ENCODE measurements at regions not wholly inside any gene's neighbourhood (a gene's known extent, or its start where the extent isn't known, plus 50 kb on each side); places are given as distances from the start of the nearest gene placed in this dataset.

DNA sequence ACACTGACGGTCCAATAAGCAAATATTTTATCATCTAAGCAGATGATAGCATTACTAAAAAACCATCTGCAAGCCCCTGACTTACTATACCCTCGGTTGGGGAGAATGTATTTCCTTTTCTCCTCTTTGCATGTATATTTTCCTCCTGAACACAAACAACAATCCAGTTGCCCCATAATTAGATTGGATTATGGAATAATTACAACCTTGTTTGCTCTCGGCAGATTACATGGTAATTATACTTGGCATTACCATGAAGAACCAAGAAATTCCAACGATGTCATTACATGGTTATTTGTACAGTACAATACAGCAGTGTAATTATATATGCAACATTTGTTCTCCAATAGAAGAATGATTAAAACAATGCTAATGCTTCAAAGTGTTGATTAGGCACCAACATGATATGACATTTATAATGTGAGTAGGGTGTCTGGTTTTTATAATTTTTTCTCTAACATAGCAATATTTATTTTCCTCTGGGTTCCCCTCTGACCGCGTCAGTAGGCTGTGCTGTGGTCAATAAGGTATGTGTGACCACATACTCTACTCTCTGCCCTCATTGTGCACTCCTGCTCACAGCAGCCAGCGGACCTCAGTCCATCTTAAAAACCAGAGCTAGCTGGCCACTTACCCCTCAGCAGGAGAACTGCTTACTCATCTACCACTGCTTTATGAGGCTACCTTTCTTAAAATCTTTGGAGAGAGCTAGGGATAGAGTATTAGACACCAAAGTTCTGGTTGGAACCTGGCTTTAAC is 176.1 kb downstream of the INSIG2 start:
- DNase-seq = no peak

DNA sequence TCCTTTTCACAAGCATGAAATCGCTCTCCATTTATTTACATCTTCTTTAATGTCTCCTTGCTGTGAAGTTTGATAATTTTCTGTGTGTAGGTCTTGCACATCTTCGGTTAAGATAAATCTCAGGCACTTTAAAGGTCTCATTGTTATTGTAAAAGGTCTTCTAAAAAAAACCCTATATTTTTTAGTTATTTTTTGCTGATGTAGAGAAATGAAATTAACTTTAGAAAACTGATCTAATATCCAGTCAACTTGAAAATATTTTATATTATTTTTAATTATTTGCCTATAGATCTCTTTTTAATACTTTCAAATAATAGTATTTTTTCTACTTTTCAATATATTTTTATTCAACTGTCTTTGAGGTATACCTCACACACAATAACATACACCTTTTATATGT is 169.4 kb downstream of the INSIG2 start:
- DNase-seq = no peak

DNA sequence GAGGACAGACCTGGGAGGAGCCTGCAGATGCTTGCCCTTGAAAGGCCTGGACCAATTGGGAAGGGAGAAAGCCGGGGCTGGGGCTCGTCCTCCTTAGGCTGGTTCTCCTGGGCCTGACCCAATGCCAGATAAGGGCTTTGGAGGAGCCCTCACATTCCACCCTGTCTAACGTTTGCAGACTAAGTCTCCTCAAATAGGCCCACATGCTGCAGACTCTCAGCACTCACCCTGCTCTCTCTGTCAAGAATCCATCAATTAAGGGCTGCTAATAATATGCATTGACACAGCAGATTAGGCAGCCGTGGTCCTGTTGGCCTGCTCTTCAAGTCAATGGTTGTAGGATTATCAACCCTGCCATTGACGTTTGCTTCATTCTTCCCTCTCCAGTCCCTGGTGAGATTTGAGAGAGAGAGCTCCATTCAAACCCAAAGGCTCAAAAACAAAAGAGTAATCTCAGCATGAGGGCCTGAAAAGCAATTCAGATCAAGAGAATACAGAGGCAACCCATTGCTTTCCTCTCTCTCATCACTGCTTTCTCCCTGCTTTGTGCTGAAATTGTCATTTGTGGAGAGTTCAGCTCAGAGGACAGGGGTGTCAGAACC is 167.6 kb downstream of the INSIG2 start:
- no peak for DNase-seq

DNA sequence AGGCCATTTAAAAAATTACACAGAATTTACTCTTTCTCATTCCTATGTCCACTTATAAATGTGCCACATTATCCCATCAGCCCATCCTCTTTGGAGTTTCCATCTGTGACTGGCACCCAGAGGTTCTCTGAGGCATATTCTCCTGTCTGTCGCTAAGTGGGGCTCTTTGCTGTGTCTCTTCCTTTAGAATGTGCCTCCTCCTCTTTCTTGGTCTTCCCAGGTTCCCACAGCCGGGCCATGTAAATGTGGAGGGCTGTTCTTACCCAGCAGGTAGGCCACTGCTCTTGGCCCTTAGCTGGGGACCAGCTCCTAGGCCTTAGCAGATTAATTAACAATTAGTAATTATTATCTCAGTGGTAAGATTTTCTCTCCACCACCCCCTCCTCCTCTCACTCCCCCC is 167.0 kb downstream of the INSIG2 start:
- DNase-seq = no peak

DNA sequence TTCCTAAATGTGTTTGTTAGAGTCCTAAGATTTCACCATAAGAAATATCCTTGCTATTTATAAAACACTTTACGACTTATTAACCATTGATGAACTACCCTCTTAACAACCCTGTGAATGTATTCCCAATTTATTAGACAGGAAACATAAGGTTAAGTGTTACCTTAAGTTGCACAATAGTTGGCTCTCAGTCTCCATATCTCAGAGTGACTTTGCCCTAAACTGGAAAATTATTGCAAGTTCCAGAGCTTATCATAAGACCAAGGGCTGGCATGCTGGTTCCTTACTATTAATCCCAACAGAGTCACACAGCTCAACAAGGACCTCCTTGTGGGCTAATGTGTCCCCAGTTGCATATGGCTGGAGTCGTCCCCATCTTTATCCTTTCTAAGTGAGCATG is 165.8 kb downstream of the INSIG2 start:
- no peak for DNase-seq

DNA sequence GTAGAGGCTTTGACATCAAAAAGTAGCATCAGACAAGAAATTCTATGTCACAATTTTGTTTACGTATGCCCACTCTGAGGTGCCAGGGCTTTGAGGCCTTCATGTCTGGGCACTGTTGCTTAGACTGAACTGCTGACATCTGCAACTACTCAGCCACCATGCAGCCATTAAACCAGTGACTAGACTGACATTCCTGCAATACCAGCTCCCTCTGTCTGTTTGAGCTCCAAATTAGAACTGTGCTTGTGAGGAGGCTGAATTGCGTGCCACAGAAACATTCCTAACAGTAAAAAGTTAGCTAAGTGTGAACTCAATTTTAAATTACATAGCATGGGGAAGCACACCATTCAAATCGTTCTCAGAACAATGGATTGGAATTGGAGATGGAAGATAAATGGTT is 163.2 kb downstream of the INSIG2 start:
- no peak for DNase-seq

DNA sequence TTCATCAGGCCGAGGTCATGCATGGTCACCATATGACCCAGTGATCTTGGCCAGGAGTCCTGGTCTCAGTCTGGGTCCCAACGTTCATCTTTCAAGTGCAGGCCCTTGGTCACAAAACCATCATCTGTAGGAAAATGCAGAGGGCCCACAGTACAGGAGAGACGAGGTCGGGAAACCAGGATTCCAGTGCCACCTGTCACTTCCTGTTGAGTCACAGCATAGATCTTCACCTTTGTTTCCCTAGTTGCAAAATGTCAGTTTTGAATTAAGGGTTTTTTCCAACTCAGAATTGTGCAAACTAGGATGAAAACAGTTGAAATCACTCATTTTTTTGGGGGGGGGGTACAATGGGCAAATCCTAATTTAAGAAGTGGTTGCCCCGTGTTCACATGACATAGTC is 162.2 kb downstream of the INSIG2 start:
- DNase-seq = no peak

DNA sequence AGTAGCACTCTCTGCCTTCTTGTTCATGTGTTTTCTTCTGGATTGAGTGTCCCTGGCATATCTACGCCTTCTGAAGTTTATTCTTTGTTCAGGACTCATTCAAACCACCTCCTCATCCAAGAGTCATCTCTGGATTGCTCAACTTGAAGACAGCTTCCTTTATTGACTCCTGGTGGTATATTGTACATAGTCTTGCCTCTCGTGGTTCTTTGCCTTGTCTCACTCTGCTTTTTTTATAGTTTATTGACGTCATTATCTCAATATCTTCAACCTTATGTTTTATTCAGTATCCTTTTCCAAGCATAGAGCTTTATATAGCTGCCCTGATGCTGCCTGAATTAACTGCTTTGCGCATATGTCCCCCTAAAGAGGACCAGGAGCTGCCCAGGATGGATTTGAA is 161.7 kb downstream of the INSIG2 start:
- DNase-seq = no peak

DNA sequence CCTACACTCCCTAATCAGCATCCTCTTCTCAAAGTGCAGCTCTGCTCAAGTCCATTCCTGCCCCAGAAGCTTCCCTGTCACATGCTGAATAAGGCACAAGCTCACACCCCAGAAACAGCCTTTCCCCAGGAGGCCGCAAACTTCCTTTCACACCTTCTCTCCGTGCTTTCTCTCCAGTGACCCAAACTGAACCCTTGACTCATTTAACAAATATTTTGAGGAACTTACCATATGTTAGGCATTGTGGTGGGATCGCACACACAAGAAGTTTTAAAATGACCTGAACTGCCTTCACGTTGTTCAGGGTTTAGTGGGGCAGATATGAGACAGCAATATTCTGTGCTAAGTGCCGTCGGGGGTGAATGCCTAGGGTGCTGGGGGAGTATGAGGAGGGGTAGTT is 161.3 kb downstream of the INSIG2 start:
- no peak for DNase-seq

DNA sequence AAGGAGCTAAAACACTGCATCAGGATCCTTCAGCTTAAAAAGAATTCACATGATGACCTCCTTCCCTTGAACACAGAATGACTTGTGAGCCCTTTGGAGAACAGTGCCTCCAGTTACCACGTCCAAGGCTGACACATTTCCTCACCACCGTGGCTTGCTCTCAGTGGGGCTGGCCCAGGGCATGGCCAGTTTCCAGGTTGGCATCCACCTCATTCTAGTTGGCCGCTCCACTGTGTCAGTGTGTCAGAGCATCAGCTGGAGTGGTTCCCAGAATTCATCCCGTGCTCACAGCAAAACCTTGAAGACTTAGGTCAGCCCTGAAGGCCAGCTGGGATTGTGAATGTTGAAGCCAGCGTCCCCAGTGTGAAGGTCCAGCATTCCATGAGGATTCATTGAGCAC is 158.5 kb downstream of the INSIG2 start:
- no peak for DNase-seq

DNA sequence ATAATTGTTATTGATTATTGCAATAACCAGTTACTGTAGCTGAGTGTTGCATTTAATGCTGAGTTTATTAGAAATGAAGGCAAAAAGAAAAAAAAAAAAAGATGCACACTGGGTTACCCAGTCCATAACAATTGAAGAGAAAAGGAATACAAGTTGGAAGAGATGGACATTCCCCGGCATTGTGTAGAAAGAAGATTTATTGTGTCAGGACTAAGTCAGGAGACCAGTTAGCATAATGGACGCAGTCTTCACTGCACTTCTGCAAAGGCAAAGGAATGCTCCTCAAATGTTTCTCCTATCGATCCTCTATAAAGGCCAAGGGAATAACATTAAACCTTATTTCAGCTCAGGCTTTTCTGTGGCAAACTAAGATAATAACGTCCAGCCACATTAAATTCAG is 157.8 kb downstream of the INSIG2 start:
- DNase-seq = no peak

DNA sequence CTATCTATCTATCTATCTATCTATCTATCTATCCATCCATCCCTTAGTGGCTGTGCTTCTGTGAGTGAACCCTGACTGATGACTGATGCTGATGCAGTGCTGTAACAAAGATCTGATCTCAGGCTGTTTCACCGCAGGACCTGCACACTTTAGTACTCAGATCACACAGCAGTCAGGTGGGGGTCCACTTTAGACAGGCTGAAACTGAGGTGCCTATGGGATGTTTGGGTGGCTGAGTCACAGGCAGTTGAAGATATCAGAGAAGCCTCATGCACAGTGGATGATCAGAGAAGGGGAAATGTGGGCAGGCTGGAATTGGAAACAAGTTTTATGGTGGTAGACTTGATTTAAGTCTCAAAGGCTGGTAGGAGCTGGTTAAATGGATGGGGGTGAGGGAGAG is 156.4 kb downstream of the INSIG2 start:
- no peak for DNase-seq

DNA sequence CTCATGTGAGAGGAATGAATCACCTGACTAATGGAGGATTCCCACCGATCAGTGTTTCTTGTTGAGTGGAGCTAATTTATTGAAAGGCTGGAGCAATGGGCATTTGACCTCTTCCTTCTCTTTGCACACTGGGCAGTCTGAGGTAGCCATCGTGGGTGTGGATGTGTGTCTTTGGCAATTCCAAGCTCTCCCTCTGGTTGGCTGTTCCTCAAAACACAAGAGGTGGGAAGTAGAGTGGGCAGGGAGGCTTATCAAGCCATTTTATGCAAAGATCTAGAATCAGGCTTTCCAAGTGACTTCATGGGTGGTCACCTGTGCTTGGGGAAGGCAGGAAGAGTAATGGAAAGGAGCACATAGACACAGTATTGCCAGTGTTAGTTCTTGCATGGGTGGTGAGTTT is 154.8 kb downstream of the INSIG2 start:
- no peak for DNase-seq

DNA sequence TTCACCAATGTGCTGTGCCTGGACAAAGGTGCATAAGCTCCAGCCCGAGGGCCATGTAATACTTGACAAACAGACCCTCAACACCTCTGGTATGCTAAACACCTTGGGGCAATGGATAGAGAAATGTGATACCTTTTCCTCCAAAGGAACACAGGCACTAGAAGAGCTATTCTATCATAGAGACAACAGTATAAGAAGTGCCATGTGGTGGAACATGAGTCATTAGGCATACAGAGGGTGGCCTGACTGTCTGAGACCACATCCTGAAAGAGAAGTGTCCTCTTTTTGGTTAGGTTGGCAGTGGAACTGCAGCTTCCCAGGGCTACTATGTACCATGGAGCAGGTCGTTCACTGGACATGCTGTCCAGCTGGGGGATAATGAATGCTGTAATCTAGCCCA is 153.9 kb downstream of the INSIG2 start:
- no peak for DNase-seq

DNA sequence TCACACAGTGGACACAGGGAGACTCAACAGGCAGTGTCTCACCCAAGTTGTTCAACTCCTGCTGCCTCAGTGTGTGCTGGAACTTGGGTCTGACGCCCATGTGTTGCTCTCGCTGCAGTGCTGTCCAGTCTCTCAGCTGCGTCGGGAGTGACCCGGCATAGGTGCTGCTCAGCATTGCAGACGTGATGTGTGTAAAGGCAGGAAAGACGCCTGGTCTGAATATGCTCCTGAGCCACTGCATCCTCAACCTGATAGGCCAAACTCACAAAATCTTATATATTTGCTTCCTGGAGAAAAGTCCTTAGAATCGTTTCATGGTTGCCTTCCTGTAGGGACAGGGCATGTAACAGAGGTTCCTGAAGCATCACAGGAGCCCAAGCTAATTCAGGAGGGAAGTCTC is 152.9 kb downstream of the INSIG2 start:
- DNase-seq = no peak

DNA sequence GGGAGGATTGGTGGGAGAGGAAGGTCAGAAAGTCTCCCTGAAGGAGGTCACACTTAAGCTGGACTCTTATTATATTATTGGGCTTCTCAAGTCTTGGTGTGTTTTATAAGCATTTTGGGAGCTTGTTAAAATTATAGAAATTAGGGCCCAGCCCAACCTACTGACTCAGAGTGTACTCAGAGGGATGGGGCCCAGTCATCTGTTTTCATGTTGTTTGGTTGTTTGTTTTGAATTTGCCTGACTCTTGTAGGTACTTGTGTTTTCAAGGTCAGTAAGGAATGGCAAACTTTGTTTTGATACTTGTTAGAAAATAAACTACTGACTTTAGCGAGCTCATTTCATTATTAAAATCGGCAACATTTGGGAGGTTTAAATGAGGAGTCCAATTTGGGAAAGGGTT is 152.0 kb downstream of the INSIG2 start:
- no peak for DNase-seq

DNA sequence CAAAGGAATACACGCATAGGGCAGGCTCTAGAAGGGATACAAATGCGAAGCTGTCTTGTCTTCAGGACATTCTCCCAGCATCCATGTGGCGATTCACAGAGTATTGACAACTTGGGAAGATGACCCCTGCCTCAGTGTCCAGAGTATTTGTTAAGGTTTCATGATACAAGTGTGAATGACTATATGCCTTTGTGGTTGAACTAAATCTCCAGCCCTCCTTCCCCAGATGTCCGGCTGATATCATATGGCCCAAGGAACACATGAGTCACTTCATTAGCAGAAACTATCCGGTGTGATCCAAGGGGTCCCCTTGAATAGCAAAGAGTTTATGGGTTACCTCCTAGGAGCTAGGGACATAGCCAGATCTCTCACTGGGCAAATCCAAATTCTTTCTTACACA is 151.0 kb downstream of the INSIG2 start:
- no peak for DNase-seq

DNA sequence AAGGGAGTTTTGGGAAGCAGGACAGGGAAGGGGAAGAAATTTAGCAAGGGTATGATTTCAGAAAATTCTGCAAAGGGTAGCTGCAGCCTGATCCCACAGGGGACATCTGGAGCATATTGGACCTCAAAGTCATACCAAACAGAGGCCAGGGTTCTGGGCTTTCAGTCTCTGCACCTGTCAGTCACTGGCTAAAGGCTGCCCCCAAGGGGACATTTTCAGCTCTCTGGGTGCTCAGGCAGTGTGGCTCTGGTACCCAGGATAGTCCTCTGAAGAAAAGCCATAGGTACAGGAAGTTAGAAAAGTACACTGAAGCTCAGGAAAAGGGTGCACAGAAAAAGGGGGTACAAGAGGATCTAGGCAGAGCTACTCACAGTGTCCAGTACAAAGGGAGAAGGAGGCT is 149.2 kb downstream of the INSIG2 start:
- no peak for DNase-seq

DNA sequence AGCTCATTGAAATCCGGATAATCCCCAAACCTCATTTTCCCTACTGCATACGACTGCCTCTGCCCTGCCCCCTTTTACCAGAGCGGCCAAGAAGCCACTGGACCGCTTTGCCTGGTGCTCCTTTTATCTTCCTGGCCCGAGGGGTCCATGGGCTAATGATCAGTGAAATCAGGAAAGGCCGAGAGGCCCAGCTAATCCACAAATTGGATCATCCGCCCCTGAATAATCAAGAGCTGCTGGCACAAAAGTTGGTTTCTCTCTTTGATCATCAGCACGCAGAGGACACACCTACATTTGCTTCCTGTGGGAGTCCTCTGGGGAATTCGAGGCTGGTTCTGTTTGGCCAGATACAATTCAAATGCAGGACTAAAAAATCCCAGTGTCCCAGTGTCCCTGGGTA is 144.5 kb downstream of the INSIG2 start:
- DNase-seq = no peak

DNA sequence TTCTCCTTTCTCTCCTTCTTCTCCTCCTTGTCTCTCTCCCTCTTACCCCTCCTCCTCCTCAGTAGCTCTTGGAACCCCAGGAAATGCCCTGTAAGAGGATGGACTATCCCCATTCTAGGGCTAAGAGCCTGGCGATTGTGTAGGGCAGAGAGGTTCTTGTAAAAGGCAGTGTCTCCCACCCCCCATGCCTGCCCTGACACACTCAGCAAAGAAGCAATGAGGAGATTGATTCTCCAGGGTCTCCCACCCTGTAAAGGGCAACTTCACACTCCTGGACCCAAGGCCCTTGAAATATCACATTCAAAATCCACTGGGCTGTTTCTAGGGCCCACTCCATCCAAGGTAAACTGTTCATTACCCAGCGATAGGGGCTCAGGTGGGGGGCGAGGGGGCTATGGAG is 144.1 kb downstream of the INSIG2 start:
- no peak for DNase-seq

DNA sequence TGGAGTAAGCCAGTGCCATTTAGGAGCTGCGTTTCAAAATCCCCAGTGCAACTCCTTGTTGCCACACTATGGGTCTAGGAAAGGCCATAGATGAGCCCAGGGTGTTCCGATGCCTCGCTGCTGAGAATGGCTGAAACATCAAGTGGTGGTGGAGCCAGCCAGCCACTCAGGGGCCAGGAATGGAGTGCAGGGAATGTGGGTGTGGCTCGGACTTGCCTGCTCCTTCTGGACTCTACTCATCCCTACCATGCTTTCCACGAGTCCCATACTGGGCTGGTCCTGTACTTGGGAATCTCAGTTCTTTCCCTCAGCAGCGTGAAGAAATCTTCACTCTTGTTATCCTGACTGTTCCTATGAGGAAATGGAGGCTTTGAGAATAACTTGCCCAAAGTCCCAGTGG is 143.5 kb downstream of the INSIG2 start:
- no peak for DNase-seq

DNA sequence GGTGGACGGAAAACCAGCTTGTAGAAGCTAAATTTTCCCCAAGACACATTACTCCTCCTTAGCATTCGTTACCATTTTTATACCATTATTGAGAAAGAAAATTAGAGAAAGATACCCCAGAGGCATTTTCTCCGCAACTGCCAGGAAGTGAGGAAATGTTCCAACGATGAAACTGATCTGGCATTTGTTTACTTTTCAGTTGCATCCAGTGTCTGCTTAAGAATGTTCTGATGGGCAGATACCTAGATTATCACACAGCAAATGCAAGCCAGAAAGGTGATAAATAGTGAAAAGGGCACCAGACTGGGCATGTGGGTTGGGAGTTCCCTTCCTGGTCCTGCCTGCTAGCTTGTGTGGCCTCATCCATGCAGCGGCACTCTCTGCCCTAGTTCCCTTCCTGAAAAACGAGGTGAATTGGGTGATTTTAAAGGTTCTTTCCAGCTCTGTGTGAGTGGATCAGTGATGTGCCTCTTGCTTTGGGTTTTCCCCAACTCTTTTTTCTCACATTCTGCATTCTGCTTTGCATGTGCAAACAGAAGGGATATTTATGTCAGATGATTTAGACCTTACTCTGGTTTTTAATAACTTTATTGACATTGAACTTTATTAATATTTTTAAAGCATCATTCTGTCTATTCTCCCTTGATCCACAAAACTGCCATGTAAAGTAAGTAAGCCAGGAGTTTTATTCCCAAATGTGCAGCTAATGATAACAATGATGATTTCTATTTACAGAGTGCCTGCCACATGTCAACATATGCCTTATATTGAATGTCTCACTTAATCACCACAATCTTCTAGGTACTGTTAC is 139.6 kb downstream of the INSIG2 start:
- DNase-seq = no peak

DNA sequence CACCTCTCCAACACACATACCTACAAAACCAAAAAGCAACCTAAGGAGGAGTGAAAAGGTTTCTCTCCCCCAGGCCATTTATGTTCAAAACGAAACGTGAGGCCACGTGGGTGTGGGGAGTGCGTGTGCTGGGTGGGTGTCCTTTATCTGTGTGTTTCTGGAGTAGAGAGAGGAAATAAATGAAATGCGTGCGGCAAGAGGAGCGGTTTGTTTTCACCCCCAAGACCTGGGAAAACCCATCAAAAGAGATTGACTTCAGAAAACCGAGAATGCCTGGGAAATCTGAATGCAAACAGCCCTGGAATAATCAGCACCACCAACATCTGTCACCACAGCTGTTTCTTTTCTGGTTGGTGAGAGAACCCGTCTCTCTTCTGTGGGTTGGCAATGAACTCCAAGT is 137.4 kb downstream of the INSIG2 start:
- DNase-seq = no peak

DNA sequence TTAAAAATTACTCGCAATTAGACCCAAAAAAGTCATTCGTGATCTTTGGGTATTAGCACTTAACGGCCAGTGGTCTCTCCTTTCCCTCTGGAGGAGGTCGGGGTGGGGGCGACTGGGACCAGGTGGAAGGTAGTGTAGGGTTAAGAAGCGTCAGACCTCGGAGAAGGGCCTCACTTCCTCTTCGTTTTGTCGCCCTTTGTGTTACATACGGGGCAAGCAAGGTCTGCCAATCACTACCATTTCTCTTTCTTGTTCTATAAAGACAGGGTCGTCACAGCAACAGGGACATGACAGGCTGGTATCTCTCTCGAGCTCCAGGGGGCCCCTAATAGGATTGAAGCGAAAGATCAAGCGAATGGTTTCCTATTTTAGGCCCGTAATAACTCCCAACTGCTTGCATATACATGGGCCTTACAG is 136.6 kb downstream of the INSIG2 start:
- no peak for DNase-seq
